Naive thymus-derived CD4-positive, alpha-beta T cell (primary cell): ENCODE measurements at regions not wholly inside any gene's neighbourhood (a gene's known extent, or its start where the extent isn't known, plus 50 kb on each side); places are given as distances from the start of the nearest gene placed in this dataset.
"Not testable (repeated sequence)": the region's sequence is repeated elsewhere in the genome, so short reads cannot be mapped to it uniquely, and the experiment has no call there.

Experiments
- ATAC-seq: fragments of 150-1000 bp; cut with Tn5 transposase; 2 replicates; pipeline ENCODE4 v1.10.0; 2021; ENCODE audit warnings: mild to moderate bottlenecking, moderate library complexity
- CTCF ChIA-PET: fragments of 350-600 bp; sonication (Branson Sonifier 250); formaldehyde crosslinking; loops from one replicate; lab custom pipeline; 2021; ENCODE audit warnings: antibody characterized with exemption; lab: Charles Lee
- POLR2A ChIA-PET: fragments of 350-600 bp; sonication (Branson Sonifier 250); formaldehyde crosslinking; loops from one replicate; lab custom pipeline; 2021; ENCODE audit warnings: antibody characterized with exemption, inconsistent platforms; lab: Charles Lee
- DNase-seq, 9 donors: peaks; one replicate each; pipeline versions ENCODE4 v3.0.0 to v3.0.0-alpha.2; 2020 to 2022; ENCODE audit warnings: mixed read lengths in 1 of 9
- H3K27ac ChIP-seq: one replicate; pipeline ENCODE4 v1.7.0; 2013; ENCODE audit warnings: mild to moderate bottlenecking, low read depth, low read length, moderate library complexity
- H3K27me3 ChIP-seq, 2 donors: one replicate each; pipeline ENCODE4 v1.7.0; 2013; ENCODE audit warnings: low read length in 2 of 2, mild to moderate bottlenecking in 2 of 2, moderate library complexity in 2 of 2; ENCODE audit not compliant: control insufficient read depth in 2 of 2, insufficient read depth in 2 of 2
- H3K36me3 ChIP-seq, 3 experiments: 1 replicate in 2 of 3; 2 replicates in 1 of 3; pipeline ENCODE4 v1.7.0; 2013; ENCODE audit warnings: low read length in 3 of 3, mild to moderate bottlenecking in 3 of 3, moderate library complexity in 1 of 3; ENCODE audit not compliant: insufficient read depth in 3 of 3, control insufficient read depth in 2 of 3
- H3K4me1 ChIP-seq, 2 donors: one replicate each; pipeline ENCODE4 v1.7.0; 2013; ENCODE audit warnings: low read length in 2 of 2, mild to moderate bottlenecking in 2 of 2, moderate library complexity in 1 of 2; ENCODE audit not compliant: control insufficient read depth in 2 of 2, insufficient read depth in 2 of 2
- H3K4me3 ChIP-seq: 2 replicates; pipeline ENCODE4 v1.7.0; 2013; ENCODE audit warnings: mild to moderate bottlenecking, low read length
- H3K9me3 ChIP-seq, 3 experiments: 1 replicate in 2 of 3; 2 replicates in 1 of 3; pipeline ENCODE4 v1.7.0; 2013; ENCODE audit warnings: low read length in 3 of 3; ENCODE audit not compliant: control insufficient read depth in 2 of 3
- H3K27ac Mint-ChIP-seq, 9 donors: one replicate each; pipeline ENCODE4 v1.8.0; 2020 to 2022; ENCODE audit warnings: mixed read lengths in 9 of 9, mild to moderate bottlenecking in 8 of 9, moderate library complexity in 5 of 9, inconsistent platforms in 2 of 9
- H3K27me3 Mint-ChIP-seq, 5 donors: one replicate each; pipeline ENCODE4 v1.8.0; 2021 to 2022; ENCODE audit warnings: mixed read lengths in 5 of 5, mild to moderate bottlenecking in 1 of 5
- H3K36me3 Mint-ChIP-seq, 5 donors: one replicate each; pipeline ENCODE4 v1.8.0; 2020 to 2022; ENCODE audit warnings: mixed read lengths in 5 of 5, mild to moderate bottlenecking in 3 of 5, inconsistent platforms in 1 of 5
- H3K4me1 Mint-ChIP-seq, 7 donors: one replicate each; pipeline ENCODE4 v1.8.0; 2020 to 2022; ENCODE audit warnings: mixed read lengths in 7 of 7, mild to moderate bottlenecking in 3 of 7, inconsistent platforms in 1 of 7
- H3K4me3 Mint-ChIP-seq, 10 donors: one replicate each; pipeline ENCODE4 v1.8.0; 2020 to 2022; ENCODE audit warnings: mild to moderate bottlenecking in 10 of 10, mixed read lengths in 10 of 10, moderate library complexity in 6 of 10, inconsistent platforms in 2 of 10
- H3K9me3 Mint-ChIP-seq, 11 donors: one replicate each; pipeline ENCODE4 v1.8.0; 2020 to 2022; ENCODE audit warnings: mixed read lengths in 11 of 11, mild to moderate bottlenecking in 4 of 11, inconsistent platforms in 1 of 11, moderate library complexity in 1 of 11
- intact Hi-C, 2 donors: fragments of 100-400 bp; cut with micrococcal nuclease; formaldehyde crosslinking; loops; one replicate each; pipeline ENCODE4 v1.15.1; 2023

DNA sequence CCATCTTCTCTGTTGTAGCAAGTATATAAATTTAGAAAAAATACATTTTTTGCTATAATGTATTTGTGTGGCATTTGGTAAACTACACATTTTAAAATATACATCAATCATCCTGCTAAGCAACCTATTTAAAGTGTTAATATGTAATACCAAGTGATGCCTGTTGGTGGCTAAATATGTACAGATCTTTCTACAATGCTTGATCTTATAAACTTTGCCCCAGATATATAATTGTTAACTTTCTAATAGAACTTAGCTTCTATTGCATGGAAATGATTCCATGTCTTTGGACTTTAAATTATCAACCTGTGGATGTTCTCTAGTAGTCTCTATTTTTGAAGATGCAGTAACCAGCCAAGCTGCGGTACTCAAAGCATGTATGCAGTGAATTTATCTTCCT is 1260.4 kb upstream of the RAG2 start:
- ChIA-PET POLR2A (no interaction called here), CTCF (interaction anchor here (0.7 kb wide), 2 partner anchors 48 to 700 kb away, joined by 3 read pairs; no protein-coding TSS in a partner anchor)
- no peaks in the 10 kb centered on the region for H3K36me3 ChIP-seq
- intact Hi-C loops, result no loop called here
- Mint-ChIP-seq H3K4me1 (no peaks in the 10 kb centered on the region), H3K4me3 (no peak overlapping the region), H3K9me3 (peaks cover 0 to 26% (median 3%) of the 10 kb centered on the region in 11 donors), H3K27ac (no peak overlapping the region), H3K27me3 (no peaks in the 10 kb centered on the region), H3K36me3 (peaks cover 0 to 5% (median 0%) of the 10 kb centered on the region in 5 donors)
- no peak for ATAC-seq
- no peaks in the 10 kb centered on the region for H3K4me1 ChIP-seq
- H3K9me3 ChIP-seq, result peaks cover 0 to 4% (median 0%) of the 10 kb centered on the region in 3 experiments
- H3K27me3 ChIP-seq, result no peaks in the 10 kb centered on the region
- no peak overlapping the region for H3K27ac ChIP-seq
- no peak overlapping the region for H3K4me3 ChIP-seq
- no peak for DNase-seq

DNA sequence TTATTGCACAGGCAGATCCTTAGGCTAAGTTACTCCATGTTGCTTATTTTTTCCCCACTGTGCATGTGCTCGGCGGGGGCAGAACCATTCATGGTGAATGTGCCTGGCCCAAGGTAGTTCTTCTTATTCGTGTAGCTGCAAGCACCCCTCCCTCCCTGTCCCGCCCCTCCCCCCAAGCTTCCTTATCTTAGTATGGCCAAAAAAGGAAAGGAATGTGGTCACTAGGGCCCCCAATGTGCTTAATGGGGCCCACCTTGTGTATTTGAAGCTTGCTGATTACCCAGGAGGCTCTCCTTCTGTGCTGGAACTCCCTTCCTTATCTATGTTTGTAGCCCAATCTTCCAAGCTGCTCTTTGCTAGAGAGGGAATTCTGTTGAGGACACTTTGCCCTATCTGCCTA is 1259.7 kb upstream of the RAG2 start:
- Histone ChIP-seq H3K27me3 (no peaks in the 10 kb centered on the region), H3K4me1 (no peaks in the 10 kb centered on the region), H3K36me3 (no peaks in the 10 kb centered on the region), H3K27ac (no peak overlapping the region), H3K4me3 (no peak overlapping the region), H3K9me3 (peaks cover 0 to 4% (median 0%) of the 10 kb centered on the region in 3 experiments)
- no peak overlapping the region for H3K27ac Mint-ChIP-seq
- H3K4me1 Mint-ChIP-seq, result no peaks in the 10 kb centered on the region
- POLR2A ChIA-PET, result no interaction called here
- ATAC-seq (no peak), DNase-seq (no peak)
- H3K4me3 Mint-ChIP-seq, result no peak overlapping the region
- CTCF ChIA-PET, result interaction anchor here (0.7 kb wide), 1 partner anchor 700 kb away, joined by 3 read pairs; no protein-coding TSS in a partner anchor
- peaks cover 0 to 26% (median 3%) of the 10 kb centered on the region in 11 donors for H3K9me3 Mint-ChIP-seq
- no peaks in the 10 kb centered on the region for H3K27me3 Mint-ChIP-seq
- intact Hi-C loops, result no loop called here
- H3K36me3 Mint-ChIP-seq, result peaks cover 0 to 5% (median 0%) of the 10 kb centered on the region in 5 donors

DNA sequence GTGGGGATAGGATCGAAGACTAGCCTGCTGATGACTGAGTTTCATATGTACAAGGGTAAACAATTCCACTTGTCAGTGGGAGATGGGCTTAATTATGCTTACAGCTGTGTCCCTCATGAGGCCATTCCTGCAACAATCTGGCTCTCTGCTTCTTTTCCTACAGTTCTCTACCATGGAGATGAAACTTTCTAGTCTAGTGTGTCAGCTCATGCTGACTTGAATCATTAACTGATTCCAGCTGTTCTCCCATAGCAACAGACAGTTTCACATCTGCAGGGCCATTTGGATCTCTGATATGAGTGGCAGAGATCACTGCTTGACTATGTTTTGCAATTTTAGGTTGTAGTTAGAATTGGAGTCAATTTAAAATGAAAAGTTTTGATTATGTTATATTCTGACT is 1251.7 kb upstream of the RAG2 start:
- Histone ChIP-seq H3K4me3 (no peak overlapping the region), H3K36me3 (no peaks in the 10 kb centered on the region), H3K9me3 (no peaks in the 10 kb centered on the region), H3K4me1 (no peaks in the 10 kb centered on the region), H3K27me3 (no peaks in the 10 kb centered on the region), H3K27ac (no peak overlapping the region)
- peaks cover 0 to 26% (median 3%) of the 10 kb centered on the region in 11 donors for H3K9me3 Mint-ChIP-seq
- ChIA-PET POLR2A (no interaction called here), CTCF (no interaction called here)
- H3K4me3 Mint-ChIP-seq, result no peak overlapping the region
- no peaks in the 10 kb centered on the region for H3K36me3 Mint-ChIP-seq
- H3K27me3 Mint-ChIP-seq, result no peaks in the 10 kb centered on the region
- ATAC-seq (no peak), DNase-seq (no peak)
- no peaks in the 10 kb centered on the region for H3K4me1 Mint-ChIP-seq
- intact Hi-C loops, result no loop called here
- H3K27ac Mint-ChIP-seq, result no peak overlapping the region

DNA sequence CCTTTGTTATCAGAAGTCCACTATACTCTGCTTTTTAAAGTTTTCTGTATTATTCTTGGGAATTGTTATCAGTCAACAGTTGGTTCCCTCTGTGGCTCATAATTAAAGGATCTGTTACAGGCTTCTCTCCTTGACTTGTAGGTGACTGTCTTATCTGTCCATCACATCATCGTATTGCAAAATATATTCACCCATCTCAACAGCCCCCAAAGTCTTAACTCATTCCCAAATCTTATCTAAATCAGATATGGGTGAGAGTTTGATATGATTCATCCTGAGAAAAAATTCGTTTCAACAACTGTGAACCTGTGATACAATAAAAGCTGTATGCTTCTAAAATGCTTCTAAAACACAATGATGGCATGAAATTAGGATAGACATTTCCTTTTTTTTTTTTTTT is 1245.6 kb upstream of the RAG2 start:
- DNase-seq (no peak), ATAC-seq (no peak)
- Mint-ChIP-seq H3K4me3 (no peak overlapping the region), H3K4me1 (no peaks in the 10 kb centered on the region), H3K27ac (no peak overlapping the region), H3K9me3 (peaks cover 0 to 13% (median 3%) of the 10 kb centered on the region in 11 donors), H3K36me3 (no peaks in the 10 kb centered on the region), H3K27me3 (no peaks in the 10 kb centered on the region)
- POLR2A ChIA-PET, result no interaction called here
- no peaks in the 10 kb centered on the region for H3K36me3 ChIP-seq
- H3K27me3 ChIP-seq, result no peaks in the 10 kb centered on the region
- CTCF ChIA-PET, result no interaction called here
- no peaks in the 10 kb centered on the region for H3K4me1 ChIP-seq
- H3K27ac ChIP-seq, result no peak overlapping the region
- H3K4me3 ChIP-seq, result no peak overlapping the region
- no peaks in the 10 kb centered on the region for H3K9me3 ChIP-seq
- intact Hi-C loops, result no loop called here

DNA sequence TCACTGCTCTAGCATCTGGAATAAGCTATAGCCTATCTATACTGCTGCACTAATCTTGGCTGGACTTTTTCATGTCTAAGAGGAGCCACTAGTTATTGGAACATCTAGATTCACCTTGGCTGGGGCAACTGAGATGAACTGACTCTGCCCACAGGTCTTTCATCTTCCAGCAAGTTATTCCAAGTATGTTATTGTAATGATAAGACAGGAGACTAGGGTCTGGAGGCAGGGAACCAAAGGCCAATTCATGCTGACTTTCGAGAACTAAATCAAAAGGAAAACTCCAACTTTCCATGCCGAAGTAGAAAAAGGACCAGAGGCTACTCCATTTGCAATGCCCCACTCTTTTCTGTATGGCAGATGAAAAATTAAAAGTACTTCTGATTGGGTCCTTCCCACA is 1243.0 kb upstream of the RAG2 start:
- ATAC-seq (no peak), DNase-seq (no peak)
- no peak overlapping the region for H3K4me3 ChIP-seq
- CTCF ChIA-PET, result no interaction called here
- no peaks in the 10 kb centered on the region for H3K36me3 ChIP-seq
- H3K36me3 Mint-ChIP-seq, result no peaks in the 10 kb centered on the region
- H3K9me3 ChIP-seq, result no peaks in the 10 kb centered on the region
- no peaks in the 10 kb centered on the region for H3K27me3 Mint-ChIP-seq
- H3K27ac Mint-ChIP-seq, result no peak overlapping the region
- intact Hi-C loops, result no loop called here
- H3K4me3 Mint-ChIP-seq, result no peak overlapping the region
- H3K4me1 Mint-ChIP-seq, result no peaks in the 10 kb centered on the region
- H3K9me3 Mint-ChIP-seq, result peaks cover 0 to 13% (median 3%) of the 10 kb centered on the region in 11 donors
- H3K27me3 ChIP-seq, result no peaks in the 10 kb centered on the region
- H3K27ac ChIP-seq, result no peak overlapping the region
- POLR2A ChIA-PET, result no interaction called here
- no peaks in the 10 kb centered on the region for H3K4me1 ChIP-seq

DNA sequence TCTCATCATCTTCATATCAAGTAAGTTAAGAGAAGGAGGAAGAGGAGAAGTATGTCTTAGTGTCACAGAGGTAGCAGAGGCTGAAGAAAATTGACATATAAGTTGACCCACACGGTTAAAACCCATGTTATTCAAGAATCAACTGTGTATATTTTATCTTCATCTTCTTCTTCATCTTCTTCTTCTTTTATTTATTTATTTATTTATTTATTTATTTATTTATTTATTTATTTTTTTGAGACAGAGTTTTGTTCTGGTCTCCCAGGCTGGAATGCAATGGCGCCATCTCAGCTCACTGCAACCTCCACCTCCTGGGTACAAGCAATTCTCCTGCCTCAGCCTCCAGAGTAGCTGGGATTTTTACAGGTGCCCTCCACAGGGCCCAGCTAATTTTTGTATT is 1242.3 kb upstream of the RAG2 start:
- CTCF ChIA-PET, H3K27ac Mint-ChIP-seq, H3K4me1 ChIP-seq, H3K9me3 ChIP-seq, H3K27me3 Mint-ChIP-seq, H3K27ac ChIP-seq, intact Hi-C loops, DNase-seq, H3K4me1 Mint-ChIP-seq, H3K4me3 Mint-ChIP-seq, H3K36me3 ChIP-seq, POLR2A ChIA-PET, H3K4me3 ChIP-seq, ATAC-seq, H3K27me3 ChIP-seq, H3K36me3 Mint-ChIP-seq: not testable (repeated sequence)
- H3K9me3 Mint-ChIP-seq, result peaks cover 0 to 11% (median 1%) of the 10 kb centered on the region in 11 donors

DNA sequence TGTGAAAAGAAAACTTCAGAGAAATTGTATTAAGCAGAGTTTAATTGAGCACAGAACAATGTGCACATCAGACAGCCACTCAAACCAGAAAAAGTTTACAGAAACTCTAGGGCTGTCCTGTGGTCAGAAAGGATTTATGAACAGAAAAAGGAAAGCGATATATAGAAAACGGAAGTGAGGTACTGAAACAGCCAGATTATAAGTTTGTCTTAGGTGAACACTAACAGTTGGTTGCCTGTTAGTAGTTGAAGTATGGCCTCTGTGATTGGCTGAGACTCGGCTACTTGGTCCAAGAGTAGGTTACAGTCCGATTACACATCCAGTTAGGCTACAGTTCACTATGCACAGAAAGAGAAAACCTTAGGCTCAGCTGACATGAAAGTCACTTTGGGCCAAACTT is 1232.5 kb upstream of the RAG2 start:
- H3K9me3 Mint-ChIP-seq, result peaks cover 0 to 8% (median 3%) of the 10 kb centered on the region in 11 donors
- H3K36me3 Mint-ChIP-seq, result no peaks in the 10 kb centered on the region
- intact Hi-C loops, result no loop called here
- Histone ChIP-seq H3K4me1 (no peaks in the 10 kb centered on the region), H3K27ac (no peak overlapping the region), H3K4me3 (no peak overlapping the region), H3K9me3 (no peaks in the 10 kb centered on the region), H3K27me3 (no peaks in the 10 kb centered on the region), H3K36me3 (no peaks in the 10 kb centered on the region)
- H3K4me3 Mint-ChIP-seq, result no peak overlapping the region
- ChIA-PET CTCF (no interaction called here), POLR2A (no interaction called here)
- DNase-seq (no peak), ATAC-seq (no peak)
- no peaks in the 10 kb centered on the region for H3K4me1 Mint-ChIP-seq
- H3K27me3 Mint-ChIP-seq, result no peaks in the 10 kb centered on the region
- H3K27ac Mint-ChIP-seq, result no peak overlapping the region
